NCI-H2171 treated with DMSO at 0.1 percent for 48 hours (cell line): ENCODE measurements at regions not wholly inside any gene's neighbourhood (a gene's known extent, or its start where the extent isn't known, plus 50 kb on each side); places are given as distances from the start of the nearest gene placed in this dataset.
"Not testable (repeated sequence)": the region's sequence is repeated elsewhere in the genome, so short reads cannot be mapped to it uniquely, and the experiment has no call there.

Experiments used
- DNase-seq: peaks from one replicate; lab custom pipeline; 2025; lab: John Stamatoyannopoulos, UW

- DNase-seq = no peak
Measured at GRCh38 chr21:28590676-28591075, 402.0 kb downstream of the LTN1 start.

GRCh38 chr21:28590026-28590425 lies 402.7 kb downstream of the LTN1 start:
- DNase-seq = no peak

GRCh38 chr21:28588997-28589396 lies 403.7 kb downstream of the LTN1 start:
- no peak for DNase-seq

GRCh38 chr21:28587748-28588147 lies 404.9 kb downstream of the LTN1 start:
- DNase-seq = no peak

GRCh38 chr21:28581976-28582375 lies 410.7 kb downstream of the LTN1 start:
- no peak for DNase-seq

GRCh38 chr21:28581311-28581731 lies 411.4 kb downstream of the LTN1 start:
- DNase-seq = not testable (repeated sequence)

GRCh38 chr21:28580585-28580984 lies 412.1 kb downstream of the LTN1 start:
- no peak for DNase-seq

- DNase-seq = no peak
Measured at GRCh38 chr21:28579986-28580550, 412.6 kb downstream of the LTN1 start.

- no peak for DNase-seq
Measured at GRCh38 chr21:28568692-28569091, 424.0 kb downstream of the LTN1 start.

GRCh38 chr21:28563933-28564332 lies 428.7 kb downstream of the LTN1 start:
- not testable (repeated sequence) for DNase-seq

GRCh38 chr21:28561772-28562171 lies 430.9 kb downstream of the LTN1 start:
- DNase-seq = no peak

- no peak for DNase-seq
Measured at GRCh38 chr21:28554660-28555475, 437.8 kb downstream of the LTN1 start.

- DNase-seq = no peak
Measured at GRCh38 chr21:28550057-28550825, 442.4 kb downstream of the LTN1 start.

- no peak for DNase-seq
Measured at GRCh38 chr21:28548291-28548690, 444.4 kb downstream of the LTN1 start.

GRCh38 chr21:28547766-28548165 lies 444.9 kb downstream of the LTN1 start:
- no peak for DNase-seq

- DNase-seq = no peak
Measured at GRCh38 chr21:28543975-28544374, 448.7 kb downstream of the LTN1 start.

GRCh38 chr21:28541371-28542112 lies 451.1 kb downstream of the LTN1 start:
- no peak for DNase-seq

GRCh38 chr21:28540514-28540913 lies 452.2 kb downstream of the LTN1 start:
- no peak for DNase-seq

- DNase-seq = no peak
Measured at GRCh38 chr21:28539623-28539988, 453.1 kb downstream of the LTN1 start.

- no peak for DNase-seq
Measured at GRCh38 chr21:28538987-28539622, 453.6 kb downstream of the LTN1 start.

- DNase-seq = no peak
Measured at GRCh38 chr21:28537371-28538079, 455.2 kb downstream of the LTN1 start.
